DND-41 (cell line): ENCODE measurements at regions not wholly inside any gene's neighbourhood (a gene's known extent, or its start where the extent isn't known, plus 50 kb on each side); places are given as distances from the start of the nearest gene placed in this dataset.

Source experiments
- CTCF ChIP-seq: IDR thresholded peaks from 2 replicates; pipeline ENCODE4 v1.5.1; 2012; ENCODE audit warnings: borderline replicate concordance, low read length, moderate library complexity, mild to moderate bottlenecking; ENCODE audit not compliant: poor library complexity, severe bottlenecking; ENCODE audit errors: extremely low read depth
- EZH2 ChIP-seq: IDR thresholded peaks from 3 replicates; pipeline ENCODE4 v1.6.1; 2012; ENCODE audit warnings: borderline replicate concordance, low read depth, mild to moderate bottlenecking, moderate library complexity, low read length, inconsistent platforms; ENCODE audit not compliant: severe bottlenecking

- no peak for TF ChIP-seq EZH2
- no peak for TF ChIP-seq CTCF
These were observed 111.2 kb upstream of the CST7 start for GRCh38 chr20:24837781-24838450.
